SIG-M5 treated with dmso at 0.1 percent for 504 hours (cell line): ENCODE measurements at regions not wholly inside any gene's neighbourhood (a gene's known extent, or its start where the extent isn't known, plus 50 kb on each side); places are given as distances from the start of the nearest gene placed in this dataset.

Experiments
- DNase-seq: peaks from one replicate; lab custom pipeline; 2025; ENCODE audit not compliant: unreplicated experiment; lab: John Stamatoyannopoulos, UW

- no peak for DNase-seq
Observed at GRCh38 chr6:4620284-4621151, 155.7 kb upstream of the CDYL start.

GRCh38 chr6:4616311-4616710 is 159.9 kb upstream of the CDYL start:
- DNase-seq: no peak

- DNase-seq: no peak
Observed at GRCh38 chr6:4615891-4616290, 160.3 kb upstream of the CDYL start.

- DNase-seq: no peak
Observed at GRCh38 chr6:4615231-4615630, 161.0 kb upstream of the CDYL start.

GRCh38 chr6:4614637-4615036 is 161.6 kb upstream of the CDYL start:
- no peak for DNase-seq

GRCh38 chr6:4613795-4614194 is 162.4 kb upstream of the CDYL start:
- no peak for DNase-seq

GRCh38 chr6:4613381-4613780 is 162.8 kb upstream of the CDYL start:
- no peak for DNase-seq

GRCh38 chr6:4612636-4613171 is 163.5 kb upstream of the CDYL start:
- no peak for DNase-seq

- no peak for DNase-seq
Observed at GRCh38 chr6:4611429-4612129, 164.6 kb upstream of the CDYL start.

- DNase-seq: no peak
Observed at GRCh38 chr6:4610256-4610655, 165.9 kb upstream of the CDYL start.

- DNase-seq: no peak
Observed at GRCh38 chr6:4608361-4609115, 167.7 kb upstream of the CDYL start.

GRCh38 chr6:4607793-4608192 is 168.4 kb upstream of the CDYL start:
- no peak for DNase-seq

- peak; percentile 15 for DNase-seq
Observed at GRCh38 chr6:4606821-4607704, 169.1 kb upstream of the CDYL start.

GRCh38 chr6:4606016-4606415 is 170.2 kb upstream of the CDYL start:
- DNase-seq: no peak

- DNase-seq: no peak
Observed at GRCh38 chr6:4603856-4604369, 172.3 kb upstream of the CDYL start.

- DNase-seq: peak; percentile 7
Observed at GRCh38 chr6:4603291-4603690, 172.9 kb upstream of the CDYL start.

GRCh38 chr6:4599924-4600323 is 176.3 kb upstream of the CDYL start:
- no peak for DNase-seq

GRCh38 chr6:4598384-4598995 is 177.7 kb upstream of the CDYL start:
- DNase-seq: no peak

- no peak for DNase-seq
Observed at GRCh38 chr6:4593951-4594350, 182.3 kb upstream of the CDYL start.

GRCh38 chr6:4592026-4592425 is 184.2 kb upstream of the CDYL start:
- DNase-seq: no peak
